IMR-90 (cell line): ENCODE measurements at regions not wholly inside any gene's neighbourhood (a gene's known extent, or its start where the extent isn't known, plus 50 kb on each side); places are given as distances from the start of the nearest gene placed in this dataset.

ENCODE experiments used
- ATAC-seq: fragments of 200-7000 bp; cut with Tn5 transposase; 2 replicates; pipeline ENCODE4 v1.9.1; 2020; ENCODE audit warnings: low read depth, mild to moderate bottlenecking, moderate library complexity
- BruUV-seq: library from RNA; stranded (reverse); fragments of 400-500 nt; replicated peaks from 2 replicates; lab custom pipeline; 2021; lab: Mats Ljungman, UMichigan
- CTCF ChIA-PET: fragments of 300-600 bp; formaldehyde crosslinking; extraction: SDS; loops from one replicate; lab custom pipeline; 2021; ENCODE audit warnings: antibody characterized with exemption; lab: Yijun Ruan, JAX
- POLR2A ChIA-PET: fragments of 300-600 bp; sonication (Branson Sonifier 250); formaldehyde crosslinking; loops from one replicate; lab custom pipeline; 2022; ENCODE audit warnings: antibody characterized with exemption; ENCODE audit not compliant: unreplicated experiment; lab: Charles Lee
- DNase-seq: peaks from one replicate; pipeline ENCODE4 v3.0.0; 2013
- H2AFZ ChIP-seq: replicated peaks from 2 replicates; pipeline ENCODE3; 2013; ENCODE audit warnings: low read length, mild to moderate bottlenecking; ENCODE audit not compliant: poor library complexity
- H2AK5ac ChIP-seq: 2 replicates; pipeline ENCODE4 v1.6.1; 2013; ENCODE audit warnings: low read depth, low read length, inconsistent platforms
- H2AK9ac ChIP-seq: replicated peaks from 2 replicates; pipeline ENCODE3; 2013; ENCODE audit warnings: mild to moderate bottlenecking, low read depth, low read length, moderate library complexity; ENCODE audit not compliant: poor library complexity
- H2BK120ac ChIP-seq: 2 replicates; pipeline ENCODE4 v1.6.1; 2013; ENCODE audit warnings: low read depth, low read length, inconsistent platforms
- H2BK15ac ChIP-seq: 3 replicates; pipeline ENCODE4 v1.6.1; 2013; ENCODE audit warnings: low read depth, low read length, inconsistent platforms
- H2BK20ac ChIP-seq: 2 replicates; pipeline ENCODE4 v1.6.1; 2013; ENCODE audit warnings: low read depth, mild to moderate bottlenecking, inconsistent platforms, low read length, moderate library complexity
- H2BK5ac ChIP-seq: 2 replicates; pipeline ENCODE4 v1.6.1; 2013; ENCODE audit warnings: mild to moderate bottlenecking, low read depth, low read length, inconsistent platforms; ENCODE audit not compliant: poor library complexity, severe bottlenecking
- H3K14ac ChIP-seq: replicated peaks from 2 replicates; pipeline ENCODE4 v1.6.1; 2013; ENCODE audit warnings: low read depth, low read length, inconsistent platforms
- H3K18ac ChIP-seq: 2 replicates; pipeline ENCODE4 v1.6.1; 2013; ENCODE audit warnings: low read depth, low read length, control low read depth
- H3K23ac ChIP-seq: 2 replicates; pipeline ENCODE4 v1.6.1; 2013; ENCODE audit warnings: low read depth, low read length, inconsistent platforms
- H3K27ac ChIP-seq: 2 replicates; pipeline ENCODE4 v1.5.1; 2013; ENCODE audit warnings: mild to moderate bottlenecking, control low read depth, low read length; ENCODE audit not compliant: insufficient read depth
- H3K27me3 ChIP-seq: 2 replicates; pipeline ENCODE4 v1.6.1; 2013; ENCODE audit warnings: low read length; ENCODE audit not compliant: control insufficient read depth, insufficient read depth
- H3K36me3 ChIP-seq: 2 replicates; pipeline ENCODE4 v1.6.1; 2013; ENCODE audit warnings: low read length, mixed read lengths; ENCODE audit not compliant: control insufficient read depth, insufficient read depth
- H3K4ac ChIP-seq: 2 replicates; pipeline ENCODE4 v1.6.1; 2013; ENCODE audit warnings: low read depth, low read length, inconsistent platforms
- H3K4me1 ChIP-seq: 2 replicates; pipeline ENCODE4 v1.6.1; 2013; ENCODE audit warnings: low read length, mixed read lengths; ENCODE audit not compliant: control insufficient read depth, insufficient read depth
- H3K4me2 ChIP-seq: 2 replicates; pipeline ENCODE4 v1.6.1; 2013; ENCODE audit warnings: low read depth, mild to moderate bottlenecking, control low read depth, low read length, moderate library complexity
- H3K4me3 ChIP-seq: 2 replicates; pipeline ENCODE4 v1.5.1; 2013; ENCODE audit warnings: low read depth, mild to moderate bottlenecking, control low read depth, low read length, moderate library complexity; ENCODE audit not compliant: insufficient read depth
- H3K56ac ChIP-seq: 2 replicates; pipeline ENCODE4 v1.6.1; 2013; ENCODE audit warnings: low read length, inconsistent platforms; ENCODE audit not compliant: insufficient read depth; ENCODE audit errors: extremely low read depth
- H3K79me1 ChIP-seq, 2 experiments: 2 replicates each; pipeline ENCODE4 v1.6.1; 2013; ENCODE audit warnings: low read length in 2 of 2, inconsistent platforms in 1 of 2, low read depth in 1 of 2
- H3K9ac ChIP-seq: 2 replicates; pipeline ENCODE4 v1.6.1; 2013; ENCODE audit warnings: low read depth, low read length, control low read depth
- H3K9me1 ChIP-seq: 2 replicates; pipeline ENCODE4 v1.6.1; 2013; ENCODE audit warnings: low read length, inconsistent platforms; ENCODE audit not compliant: insufficient read depth
- H3K9me3 ChIP-seq: 2 replicates; pipeline ENCODE4 v1.6.1; 2013; ENCODE audit warnings: low read length; ENCODE audit not compliant: control insufficient read depth, insufficient read depth
- H4K20me1 ChIP-seq: 2 replicates; pipeline ENCODE4 v1.6.1; 2013; ENCODE audit warnings: low read length, inconsistent platforms; ENCODE audit not compliant: insufficient read depth
- H4K5ac ChIP-seq: 2 replicates; pipeline ENCODE4 v1.6.1; 2013; ENCODE audit warnings: mild to moderate bottlenecking, low read depth, low read length, control low read depth
- H4K8ac ChIP-seq, 2 experiments: 2 replicates each; pipeline ENCODE4 v1.6.1; 2013; ENCODE audit warnings: low read depth in 2 of 2, low read length in 2 of 2, control low read depth in 1 of 2, inconsistent platforms in 1 of 2
- H4K91ac ChIP-seq: 2 replicates; pipeline ENCODE4 v1.6.1; 2013; ENCODE audit warnings: low read depth, low read length, inconsistent platforms; ENCODE audit not compliant: insufficient read depth
- CHD1 ChIP-seq: IDR thresholded peaks from 2 replicates; pipeline ENCODE4 v1.6.1; 2012; ENCODE audit warnings: low read depth, low read length, improper control_type of control experiment
- ELK1 ChIP-seq: fragments of 150-350 bp; IDR thresholded peaks from 2 replicates; pipeline ENCODE4 v1.6.1; 2016; ENCODE audit warnings: low read depth, mild to moderate bottlenecking, low read length, moderate library complexity, borderline replicate concordance
- MAFK ChIP-seq: IDR thresholded peaks from 2 replicates; pipeline ENCODE4 v1.6.1; 2012; ENCODE audit warnings: low read depth, low read length, improper control_type of control experiment
- MXI1 ChIP-seq: IDR thresholded peaks from 2 replicates; pipeline ENCODE4 v1.6.1; 2012; ENCODE audit warnings: low read depth, mild to moderate bottlenecking, low read length, moderate library complexity, borderline replicate concordance
- NFE2L2 ChIP-seq: fragments of 150-350 bp; IDR thresholded peaks from 2 replicates; pipeline ENCODE4 v1.6.1; 2016; ENCODE audit warnings: low read depth, mild to moderate bottlenecking, low read length
- RAD21 ChIP-seq: IDR thresholded peaks from 2 replicates; pipeline ENCODE4 v1.6.1; 2012; ENCODE audit warnings: low read length, improper control_type of control experiment
- WGBS, 2 experiments: methylation state at CpG; one replicate each; pipeline versions ENCODE4 v1.1.5 to v1.1.7; 2013; ENCODE audit warnings: missing lambda C conversion rate in 2 of 2; ENCODE audit not compliant: insufficient read length in 1 of 2; ENCODE audit errors: extremely low coverage in 2 of 2; 5-methylcytosine and 5-hydroxymethylcytosine counted together
- dilution Hi-C: fragments of 300-500 bp; cut with HindIII; formaldehyde crosslinking; loops from one replicate; pipeline ENCODE4 v1.14.3; 2018; ENCODE audit warnings: low sequenced_read_pairs; ENCODE audit not compliant: unreplicated experiment
- in situ Hi-C: fragments of 300-500 bp; cut with MboI; formaldehyde crosslinking; loops from 3 replicates; pipeline ENCODE4 v1.14.3; 2019; ENCODE audit warnings: low sequenced_read_pairs, inconsistent platforms, mixed read lengths
- intact Hi-C: fragments of 100-400 bp; cut with micrococcal nuclease; formaldehyde crosslinking; loops from 2 replicates; pipeline ENCODE4 v1.10.0; 2022

- H3K56ac ChIP-seq: no peak overlapping the region
- DNase-seq (no peak), ATAC-seq (no peak)
- H3K9me3 ChIP-seq: peaks cover 2% of the 10 kb centered on the region
- H3K27me3 ChIP-seq: no peaks in the 10 kb centered on the region
- no peak overlapping the region for H3K14ac ChIP-seq
- no peaks in the 10 kb centered on the region for H4K20me1 ChIP-seq
- CTCF ChIA-PET: no interaction called here
- POLR2A ChIA-PET: no interaction called here
- H3K4me3 ChIP-seq: no peak overlapping the region
- TF ChIP-seq ELK1 (no peak), NFE2L2 (no peak), RAD21 (no peak), MAFK (no peak), CHD1 (no peak), MXI1 (no peak)
- intact Hi-C loops: no loop called here
- no peaks in the 10 kb centered on the region for H3K79me1 ChIP-seq
- H2BK15ac ChIP-seq: no peak overlapping the region
- no peak overlapping the region for H3K23ac ChIP-seq
- no peak overlapping the region for H3K18ac ChIP-seq
- no CpG with 5 or more reads among the region's 2 CpGs for WGBS, 2 experiments
- no peak overlapping the region for H2AK5ac ChIP-seq
- no peaks in the 10 kb centered on the region for H3K4me1 ChIP-seq
- no peak overlapping the region for H3K9ac ChIP-seq
- H2BK120ac ChIP-seq: no peak overlapping the region
- H3K4me2 ChIP-seq: no peak overlapping the region
- no peak overlapping the region for H2AFZ ChIP-seq
- H4K5ac ChIP-seq: no peak overlapping the region
- in situ Hi-C loops: no loop called here
- no peak overlapping the region for H2BK5ac ChIP-seq
- H3K4ac ChIP-seq: no peak overlapping the region
- H3K27ac ChIP-seq: no peak overlapping the region
- dilution Hi-C loops: no loop called here
- H3K9me1 ChIP-seq: no peaks in the 10 kb centered on the region
- H2AK9ac ChIP-seq: no peak overlapping the region
- no peak overlapping the region for H4K8ac ChIP-seq
- H4K91ac ChIP-seq: no peak overlapping the region
- H2BK20ac ChIP-seq: no peak overlapping the region
- H3K36me3 ChIP-seq: no peaks in the 10 kb centered on the region
- BruUV-seq: no TSS peak
These were observed 745.4 kb downstream of the TLR4 start for GRCh38 chr9:118449554-118449953.
